Progenitor cell of endocrine pancreas (in vitro differentiated cells): ENCODE measurements at regions not wholly inside any gene's neighbourhood (a gene's known extent, or its start where the extent isn't known, plus 50 kb on each side); places are given as distances from the start of the nearest gene placed in this dataset.

ENCODE experiments used
- DNase-seq: peaks from one replicate; pipeline ENCODE4 v3.0.0; 2021; ENCODE audit warnings: low spot score; ENCODE audit not compliant: unreplicated experiment
- H3K27ac Mint-ChIP-seq: 2 replicates; pipeline ENCODE4 v1.8.0; 2021; ENCODE audit warnings: mild to moderate bottlenecking, moderate library complexity, mixed read lengths
- H3K27me3 Mint-ChIP-seq: 2 replicates; pipeline ENCODE4 v1.8.0; 2021; ENCODE audit warnings: mixed read lengths
- H3K36me3 Mint-ChIP-seq: 2 replicates; pipeline ENCODE4 v1.8.0; 2022; ENCODE audit warnings: mixed read lengths; ENCODE audit not compliant: insufficient read depth
- H3K4me1 Mint-ChIP-seq: 2 replicates; pipeline ENCODE4 v1.8.0; 2021; ENCODE audit warnings: low read depth, mixed read lengths
- H3K4me3 Mint-ChIP-seq: 2 replicates; pipeline ENCODE4 v1.8.0; 2021; ENCODE audit warnings: low read depth, mild to moderate bottlenecking, moderate library complexity, mixed read lengths
- H3K9me3 Mint-ChIP-seq: 2 replicates; pipeline ENCODE4 v1.8.0; 2021; ENCODE audit warnings: low read depth, mixed read lengths
- CTCF ChIP-seq: fragments of 200-600 bp; sonication (generic); IDR thresholded peaks from one replicate; pipeline ENCODE4 v1.5.0; 2021; ENCODE audit warnings: antibody characterized with exemption, mild to moderate bottlenecking; ENCODE audit not compliant: unreplicated experiment

GRCh38 chr1:185573677-185574076, 160.5 kb upstream of the HMCN1 start:
- Mint-ChIP-seq H3K4me1 (no peaks in the 10 kb centered on the region), H3K27ac (no peak overlapping the region), H3K36me3 (peaks cover 7% of the 10 kb centered on the region), H3K4me3 (no peak overlapping the region), H3K9me3 (peaks cover 21% of the 10 kb centered on the region), H3K27me3 (no peaks in the 10 kb centered on the region)
- TF ChIP-seq CTCF, result no peak
- no peak for DNase-seq

GRCh38 chr1:185573162-185573561, 161.0 kb upstream of the HMCN1 start:
- no peaks in the 10 kb centered on the region for H3K4me1 Mint-ChIP-seq
- no peak for TF ChIP-seq CTCF
- H3K9me3 Mint-ChIP-seq, result peaks cover 18% of the 10 kb centered on the region
- peaks cover 5% of the 10 kb centered on the region for H3K36me3 Mint-ChIP-seq
- H3K27ac Mint-ChIP-seq, result no peak overlapping the region
- H3K4me3 Mint-ChIP-seq, result no peak overlapping the region
- no peaks in the 10 kb centered on the region for H3K27me3 Mint-ChIP-seq
- no peak for DNase-seq

GRCh38 chr1:185570962-185571361, 163.2 kb upstream of the HMCN1 start:
- peaks cover 13% of the 10 kb centered on the region for H3K4me1 Mint-ChIP-seq
- no peak overlapping the region for H3K27ac Mint-ChIP-seq
- no peak for DNase-seq
- no peaks in the 10 kb centered on the region for H3K27me3 Mint-ChIP-seq
- peaks cover 9% of the 10 kb centered on the region for H3K9me3 Mint-ChIP-seq
- H3K4me3 Mint-ChIP-seq, result no peak overlapping the region
- peaks cover 1% of the 10 kb centered on the region for H3K36me3 Mint-ChIP-seq
- TF ChIP-seq CTCF, result no peak

- no peaks in the 10 kb centered on the region for H3K27me3 Mint-ChIP-seq
- no peaks in the 10 kb centered on the region for H3K36me3 Mint-ChIP-seq
- H3K27ac Mint-ChIP-seq, result no peak overlapping the region
- no peak for DNase-seq
- no peak overlapping the region for H3K4me3 Mint-ChIP-seq
- no peak for TF ChIP-seq CTCF
- H3K4me1 Mint-ChIP-seq, result peaks cover 20% of the 10 kb centered on the region
- no peaks in the 10 kb centered on the region for H3K9me3 Mint-ChIP-seq
Observed at GRCh38 chr1:185568155-185569123, 165.8 kb upstream of the HMCN1 start.

- no peaks in the 10 kb centered on the region for H3K36me3 Mint-ChIP-seq
- peaks cover 29% of the 10 kb centered on the region for H3K4me1 Mint-ChIP-seq
- no peaks in the 10 kb centered on the region for H3K27me3 Mint-ChIP-seq
- H3K4me3 Mint-ChIP-seq, result no peak overlapping the region
- no peak for TF ChIP-seq CTCF
- no peak overlapping the region for H3K27ac Mint-ChIP-seq
- no peaks in the 10 kb centered on the region for H3K9me3 Mint-ChIP-seq
- no peak for DNase-seq
Observed at GRCh38 chr1:185567440-185567839, 166.8 kb upstream of the HMCN1 start.
